Central memory CD4-positive, alpha-beta T cell (primary cell): ENCODE measurements at regions not wholly inside any gene's neighbourhood (a gene's known extent, or its start where the extent isn't known, plus 50 kb on each side); places are given as distances from the start of the nearest gene placed in this dataset.
"Not testable (repeated sequence)": the region's sequence is repeated elsewhere in the genome, so short reads cannot be mapped to it uniquely, and the experiment has no call there.

Source experiments
- DNase-seq: peaks from one replicate; pipeline ENCODE4 v3.0.0; 2022

GRCh38 chr2:8249769-8250168 lies 432.1 kb upstream of the ID2 start:
- no peak for DNase-seq

GRCh38 chr2:8250290-8250689 lies 431.6 kb upstream of the ID2 start:
- DNase-seq = not testable (repeated sequence)

GRCh38 chr2:8251291-8251690 lies 430.6 kb upstream of the ID2 start:
- no peak for DNase-seq

GRCh38 chr2:8251856-8252255 lies 430.0 kb upstream of the ID2 start:
- DNase-seq = no peak

- DNase-seq = no peak
These were observed 428.7 kb upstream of the ID2 start for GRCh38 chr2:8252997-8253694.

GRCh38 chr2:8253781-8254180 lies 428.1 kb upstream of the ID2 start:
- no peak for DNase-seq

GRCh38 chr2:8254214-8254613 lies 427.6 kb upstream of the ID2 start:
- not testable (repeated sequence) for DNase-seq

GRCh38 chr2:8254791-8255447 lies 426.9 kb upstream of the ID2 start:
- no peak for DNase-seq

GRCh38 chr2:8255448-8255800 lies 426.4 kb upstream of the ID2 start:
- DNase-seq = no peak

GRCh38 chr2:8256905-8257304 lies 425.0 kb upstream of the ID2 start:
- no peak for DNase-seq

- DNase-seq = no peak
These were observed 424.4 kb upstream of the ID2 start for GRCh38 chr2:8257502-8257901.

- DNase-seq = no peak
These were observed 423.4 kb upstream of the ID2 start for GRCh38 chr2:8258406-8258805.

GRCh38 chr2:8259106-8259840 lies 422.6 kb upstream of the ID2 start:
- no peak for DNase-seq

- no peak for DNase-seq
These were observed 422.0 kb upstream of the ID2 start for GRCh38 chr2:8259841-8260178.

GRCh38 chr2:8260213-8260612 lies 421.6 kb upstream of the ID2 start:
- no peak for DNase-seq

GRCh38 chr2:8263901-8264300 lies 418.0 kb upstream of the ID2 start:
- no peak for DNase-seq

GRCh38 chr2:8264981-8265380 lies 416.9 kb upstream of the ID2 start:
- no peak for DNase-seq

GRCh38 chr2:8265476-8266226 lies 416.2 kb upstream of the ID2 start:
- DNase-seq = no peak

GRCh38 chr2:8266563-8266962 lies 415.3 kb upstream of the ID2 start:
- no peak for DNase-seq

GRCh38 chr2:8267048-8267447 lies 414.8 kb upstream of the ID2 start:
- DNase-seq = no peak

- DNase-seq = no peak
These were observed 414.1 kb upstream of the ID2 start for GRCh38 chr2:8267721-8268120.

GRCh38 chr2:8268172-8268783 lies 413.6 kb upstream of the ID2 start:
- no peak for DNase-seq

- no peak for DNase-seq
These were observed 411.2 kb upstream of the ID2 start for GRCh38 chr2:8270699-8271098.
